Spleen (tissue), 7 donors: ENCODE measurements at regions not wholly inside any gene's neighbourhood (a gene's known extent, or its start where the extent isn't known, plus 50 kb on each side); places are given as distances from the start of the nearest gene placed in this dataset.

ENCODE experiments used
- POLR2AphosphoS5 ChIP-seq, 3 donors: sonication (generic); formaldehyde crosslinking; IDR thresholded peaks; one replicate each; pipeline ENCODE4 v1.5.1; 2017; ENCODE audit warnings: antibody characterized with exemption in 3 of 3
- TF ChIP-seq, protein P1 (sequence below), 11 experiments: fragments of 200-600 bp in 7 of 11; fragments of 450-650 bp in 4 of 11; sonication (generic) in 4 of 11; IDR thresholded peaks in 8 of 11; conservative IDR thresholded peaks in 3 of 11; 1 replicate in 7 of 11; 2 replicates in 4 of 11; pipeline versions ENCODE4 v1.4.0 to v1.8.0; 2016 to 2021; ENCODE audit warnings: antibody characterized with exemption in 11 of 11, inconsistent platforms in 4 of 11, mild to moderate bottlenecking in 1 of 11
- donor health status: DM: no; HTN: no; CAD: no; lungs with moderate emphysema.
- donor health status: DM: no; HTN: no; CAD: no.
- donor health status: DM: no; HTN: no; CAD: no.

DNA sequence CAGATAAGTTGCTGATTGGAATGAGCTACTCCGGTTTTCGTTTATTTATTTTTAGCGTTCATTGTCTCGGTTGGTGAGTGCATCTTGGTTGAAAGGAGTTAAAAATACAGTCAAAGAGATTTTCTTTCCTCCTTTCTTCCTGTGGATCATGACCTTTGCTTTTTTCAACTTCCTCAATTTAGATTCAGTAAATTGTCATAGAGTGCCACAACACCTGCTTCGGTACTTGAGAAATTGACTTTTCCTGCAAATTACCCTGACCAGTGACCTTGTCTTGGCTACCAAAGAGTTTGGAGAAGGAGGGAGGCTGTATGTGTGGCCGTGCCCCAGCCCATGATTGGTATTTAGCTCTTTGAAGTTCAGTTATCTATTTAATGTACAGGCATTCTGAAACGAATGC, 128.7 kb downstream of the FAM204A start:
- TF ChIP-seq, protein P1, sequence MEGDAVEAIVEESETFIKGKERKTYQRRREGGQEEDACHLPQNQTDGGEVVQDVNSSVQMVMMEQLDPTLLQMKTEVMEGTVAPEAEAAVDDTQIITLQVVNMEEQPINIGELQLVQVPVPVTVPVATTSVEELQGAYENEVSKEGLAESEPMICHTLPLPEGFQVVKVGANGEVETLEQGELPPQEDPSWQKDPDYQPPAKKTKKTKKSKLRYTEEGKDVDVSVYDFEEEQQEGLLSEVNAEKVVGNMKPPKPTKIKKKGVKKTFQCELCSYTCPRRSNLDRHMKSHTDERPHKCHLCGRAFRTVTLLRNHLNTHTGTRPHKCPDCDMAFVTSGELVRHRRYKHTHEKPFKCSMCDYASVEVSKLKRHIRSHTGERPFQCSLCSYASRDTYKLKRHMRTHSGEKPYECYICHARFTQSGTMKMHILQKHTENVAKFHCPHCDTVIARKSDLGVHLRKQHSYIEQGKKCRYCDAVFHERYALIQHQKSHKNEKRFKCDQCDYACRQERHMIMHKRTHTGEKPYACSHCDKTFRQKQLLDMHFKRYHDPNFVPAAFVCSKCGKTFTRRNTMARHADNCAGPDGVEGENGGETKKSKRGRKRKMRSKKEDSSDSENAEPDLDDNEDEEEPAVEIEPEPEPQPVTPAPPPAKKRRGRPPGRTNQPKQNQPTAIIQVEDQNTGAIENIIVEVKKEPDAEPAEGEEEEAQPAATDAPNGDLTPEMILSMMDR (IDR thresholded peaks at IDR 0.05 in 8 of 11, conservative IDR thresholded peaks at IDR 0.05 in 3 of 11) = no peak
- TF ChIP-seq POLR2AphosphoS5 (IDR thresholded peaks at IDR 0.05) = no peak
